ENCODE measurements at regions not wholly inside any gene's neighbourhood (a gene's known extent, or its start where the extent isn't known, plus 50 kb on each side); places are given as distances from the start of the nearest gene placed in this dataset.

GRCh38 chr22:34001701-34002466, 81.6 kb upstream of the LARGE1 start:
- H3K4me3 ChIP-seq (ENCODE audit: insufficient read depth in 1 of 2, low read depth in 1 of 2, low read length in 2 of 2) = no peak overlapping the region
- no peak for DNase-seq
- no peak overlapping the region for H3K9ac ChIP-seq (ENCODE audit: low read length)
- peaks cover 53% of the 10 kb centered on the region for H3K9me3 ChIP-seq (ENCODE audit: control insufficient read depth, low read length)
- no peak overlapping the region for H2BK120ac ChIP-seq (ENCODE audit: low read depth, low read length)
- H3K23ac ChIP-seq (ENCODE audit: low read length in 2 of 2) = no peak overlapping the region
- H4K91ac ChIP-seq (ENCODE audit: low read length) = no peak overlapping the region
- WGBS = 78% methylated on average over 3 of the region's 3 CpGs
- H3K36me3 ChIP-seq (ENCODE audit: control insufficient read depth in 1 of 2, insufficient read depth in 2 of 2, low read depth in 1 of 2, low read length in 2 of 2) = no peaks in the 10 kb centered on the region
- H3K4me1 ChIP-seq (ENCODE audit: control insufficient read depth, insufficient read depth, low read depth, low read length) = no peaks in the 10 kb centered on the region
- no peaks in the 10 kb centered on the region for H3K27me3 ChIP-seq (ENCODE audit: control insufficient read depth in 1 of 2, insufficient read depth in 1 of 2, low read length in 2 of 2)
- no peak overlapping the region for H2AFZ ChIP-seq (ENCODE audit: low read depth, low read length)
- H3K27ac ChIP-seq (ENCODE audit: low read length, poor library complexity, severe bottlenecking) = no peak overlapping the region
- no peak overlapping the region for H2BK12ac ChIP-seq (ENCODE audit: low read length in 2 of 2)
- H3K79me1 ChIP-seq (replicated peaks; ENCODE audit: low read length, poor library complexity, severe bottlenecking) = no peaks in the 10 kb centered on the region
- H3K4ac ChIP-seq (ENCODE audit: low read depth in 1 of 2, low read length in 2 of 2) = no peak overlapping the region
- no peak overlapping the region for H4K8ac ChIP-seq (ENCODE audit: low read length)
- H3K14ac ChIP-seq (ENCODE audit: low read length in 2 of 2) = no peak overlapping the region
- H2BK5ac ChIP-seq (ENCODE audit: low read depth, low read length, poor library complexity, severe bottlenecking) = no peak overlapping the region
- H3K18ac ChIP-seq (ENCODE audit: low read depth in 1 of 2, low read length in 2 of 2) = no peak overlapping the region
- no peak overlapping the region for H2AK5ac ChIP-seq (ENCODE audit: low read length, severe bottlenecking)
- no peak overlapping the region for H3K4me2 ChIP-seq (ENCODE audit: low read length, poor library complexity, severe bottlenecking)
- H2BK15ac ChIP-seq (ENCODE audit: low read depth, poor library complexity, severe bottlenecking) = no peak overlapping the region

DNA sequence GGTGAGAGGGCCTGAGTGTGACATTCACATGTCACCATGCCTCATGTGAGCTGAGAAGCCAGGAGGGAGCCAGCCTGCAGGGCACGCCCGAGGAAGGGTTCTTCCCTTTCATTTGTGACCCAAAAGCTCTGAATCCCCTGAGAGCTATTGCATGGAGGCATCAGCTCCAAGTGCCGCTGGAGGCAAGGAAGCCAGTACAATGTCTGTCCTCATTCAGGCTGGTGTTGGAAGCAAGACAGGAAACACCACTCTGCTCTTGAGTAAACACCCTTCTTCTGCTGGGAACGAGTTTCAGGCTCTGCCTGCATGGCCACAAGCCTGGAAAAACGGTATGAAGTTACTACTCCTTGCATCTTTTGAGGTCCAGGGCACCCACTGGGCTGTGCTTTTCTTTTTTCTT, 83.8 kb upstream of the LARGE1 start:
- H3K27ac ChIP-seq (ENCODE audit: low read length, poor library complexity, severe bottlenecking) = no peak overlapping the region
- no peak overlapping the region for H2BK12ac ChIP-seq (ENCODE audit: low read length in 2 of 2)
- no peaks in the 10 kb centered on the region for H3K36me3 ChIP-seq (ENCODE audit: control insufficient read depth in 1 of 2, insufficient read depth in 2 of 2, low read depth in 1 of 2, low read length in 2 of 2)
- H3K9me3 ChIP-seq (ENCODE audit: control insufficient read depth, low read length) = peaks cover 35% of the 10 kb centered on the region
- H3K4me2 ChIP-seq (ENCODE audit: low read length, poor library complexity, severe bottlenecking) = no peak overlapping the region
- H3K4ac ChIP-seq (ENCODE audit: low read depth in 1 of 2, low read length in 2 of 2) = no peak overlapping the region
- H2BK5ac ChIP-seq (ENCODE audit: low read depth, low read length, poor library complexity, severe bottlenecking) = no peak overlapping the region
- H3K4me1 ChIP-seq (ENCODE audit: control insufficient read depth, insufficient read depth, low read depth, low read length) = no peaks in the 10 kb centered on the region
- no peak overlapping the region for H3K18ac ChIP-seq (ENCODE audit: low read depth in 1 of 2, low read length in 2 of 2)
- no peak overlapping the region for H3K4me3 ChIP-seq (ENCODE audit: insufficient read depth in 1 of 2, low read depth in 1 of 2, low read length in 2 of 2)
- no peak overlapping the region for H2AFZ ChIP-seq (ENCODE audit: low read depth, low read length)
- no peak overlapping the region for H3K9ac ChIP-seq (ENCODE audit: low read length)
- no peaks in the 10 kb centered on the region for H3K27me3 ChIP-seq (ENCODE audit: control insufficient read depth in 1 of 2, insufficient read depth in 1 of 2, low read length in 2 of 2)
- no peak overlapping the region for H3K14ac ChIP-seq (ENCODE audit: low read length in 2 of 2)
- 48% methylated on average over 5 of the region's 5 CpGs for WGBS
- H3K79me1 ChIP-seq (replicated peaks; ENCODE audit: low read length, poor library complexity, severe bottlenecking) = no peaks in the 10 kb centered on the region
- no peak overlapping the region for H4K8ac ChIP-seq (ENCODE audit: low read length)
- no peak overlapping the region for H2BK120ac ChIP-seq (ENCODE audit: low read depth, low read length)
- no peak overlapping the region for H3K23ac ChIP-seq (ENCODE audit: low read length in 2 of 2)
- no peak overlapping the region for H2AK5ac ChIP-seq (ENCODE audit: low read length, severe bottlenecking)
- no peak overlapping the region for H2BK15ac ChIP-seq (ENCODE audit: low read depth, poor library complexity, severe bottlenecking)
- H4K91ac ChIP-seq (ENCODE audit: low read length) = no peak overlapping the region
- no peak for DNase-seq

DNA sequence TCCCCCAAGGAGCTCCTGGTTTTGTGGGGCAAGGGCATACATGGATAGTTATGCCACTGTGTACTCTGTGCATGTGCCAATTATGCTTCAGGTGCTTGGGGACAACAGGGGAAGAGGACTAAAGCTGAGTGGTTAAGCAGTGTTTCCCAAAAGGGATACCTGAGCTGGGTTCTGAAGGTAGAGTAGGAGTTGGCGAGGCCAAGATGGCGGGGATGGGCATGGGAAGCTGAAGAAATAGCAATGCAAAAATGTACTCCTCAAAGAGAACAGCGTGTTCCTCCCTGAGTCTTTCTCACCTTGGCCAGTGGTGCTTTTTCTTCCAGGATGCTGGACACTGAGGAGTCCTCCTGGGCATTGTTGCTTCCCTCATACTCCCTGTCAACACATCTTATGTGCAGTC, 90.0 kb upstream of the LARGE1 start:
- Histone ChIP-seq H3K23ac (ENCODE audit: low read length in 2 of 2) (no peak overlapping the region), H2BK120ac (ENCODE audit: low read depth, low read length) (no peak overlapping the region), H3K4me3 (ENCODE audit: insufficient read depth in 1 of 2, low read depth in 1 of 2, low read length in 2 of 2) (no peak overlapping the region), H4K8ac (ENCODE audit: low read length) (no peak overlapping the region), H2AK5ac (ENCODE audit: low read length, severe bottlenecking) (no peak overlapping the region), H3K79me1 (replicated peaks; ENCODE audit: low read length, poor library complexity, severe bottlenecking) (no peaks in the 10 kb centered on the region), H3K27ac (ENCODE audit: low read length, poor library complexity, severe bottlenecking) (no peak overlapping the region), H2BK15ac (ENCODE audit: low read depth, poor library complexity, severe bottlenecking) (no peak overlapping the region), H3K4me1 (ENCODE audit: control insufficient read depth, insufficient read depth, low read depth, low read length) (no peaks in the 10 kb centered on the region), H2BK12ac (ENCODE audit: low read length in 2 of 2) (no peak overlapping the region), H4K91ac (ENCODE audit: low read length) (no peak overlapping the region), H2AFZ (ENCODE audit: low read depth, low read length) (no peak overlapping the region), H3K9ac (ENCODE audit: low read length) (no peak overlapping the region), H3K4ac (ENCODE audit: low read depth in 1 of 2, low read length in 2 of 2) (no peak overlapping the region), H3K18ac (ENCODE audit: low read depth in 1 of 2, low read length in 2 of 2) (no peak overlapping the region), H2BK5ac (ENCODE audit: low read depth, low read length, poor library complexity, severe bottlenecking) (no peak overlapping the region), H3K27me3 (ENCODE audit: control insufficient read depth in 1 of 2, insufficient read depth in 1 of 2, low read length in 2 of 2) (no peaks in the 10 kb centered on the region), H3K36me3 (ENCODE audit: control insufficient read depth in 1 of 2, insufficient read depth in 2 of 2, low read depth in 1 of 2, low read length in 2 of 2) (no peaks in the 10 kb centered on the region), H3K4me2 (ENCODE audit: low read length, poor library complexity, severe bottlenecking) (no peak overlapping the region), H3K14ac (ENCODE audit: low read length in 2 of 2) (no peak overlapping the region), H3K9me3 (ENCODE audit: control insufficient read depth, low read length) (peaks cover 28% of the 10 kb centered on the region)
- 39% methylated on average over 3 of the region's 3 CpGs for WGBS
- DNase-seq = no peak

GRCh38 chr22:34015642-34016041, 95.4 kb upstream of the LARGE1 start:
- no peak overlapping the region for H4K8ac ChIP-seq (ENCODE audit: low read length)
- peaks cover 41% of the 10 kb centered on the region for H3K9me3 ChIP-seq (ENCODE audit: control insufficient read depth, low read length)
- H3K79me1 ChIP-seq (replicated peaks; ENCODE audit: low read length, poor library complexity, severe bottlenecking) = no peaks in the 10 kb centered on the region
- no peak overlapping the region for H2BK15ac ChIP-seq (ENCODE audit: low read depth, poor library complexity, severe bottlenecking)
- no peak overlapping the region for H2BK5ac ChIP-seq (ENCODE audit: low read depth, low read length, poor library complexity, severe bottlenecking)
- no peaks in the 10 kb centered on the region for H3K36me3 ChIP-seq (ENCODE audit: control insufficient read depth in 1 of 2, insufficient read depth in 2 of 2, low read depth in 1 of 2, low read length in 2 of 2)
- H3K27ac ChIP-seq (ENCODE audit: low read length, poor library complexity, severe bottlenecking) = no peak overlapping the region
- no peak overlapping the region for H2BK120ac ChIP-seq (ENCODE audit: low read depth, low read length)
- no peak overlapping the region for H3K9ac ChIP-seq (ENCODE audit: low read length)
- H3K27me3 ChIP-seq (ENCODE audit: control insufficient read depth in 1 of 2, insufficient read depth in 1 of 2, low read length in 2 of 2) = no peaks in the 10 kb centered on the region
- H3K4me2 ChIP-seq (ENCODE audit: low read length, poor library complexity, severe bottlenecking) = no peak overlapping the region
- no peak overlapping the region for H4K91ac ChIP-seq (ENCODE audit: low read length)
- H2AK5ac ChIP-seq (ENCODE audit: low read length, severe bottlenecking) = no peak overlapping the region
- no peak overlapping the region for H3K23ac ChIP-seq (ENCODE audit: low read length in 2 of 2)
- WGBS = 49% methylated on average over 2 of the region's 3 CpGs
- H3K18ac ChIP-seq (ENCODE audit: low read depth in 1 of 2, low read length in 2 of 2) = no peak overlapping the region
- H2BK12ac ChIP-seq (ENCODE audit: low read length in 2 of 2) = no peak overlapping the region
- no peak overlapping the region for H2AFZ ChIP-seq (ENCODE audit: low read depth, low read length)
- H3K4me1 ChIP-seq (ENCODE audit: control insufficient read depth, insufficient read depth, low read depth, low read length) = no peaks in the 10 kb centered on the region
- no peak overlapping the region for H3K4ac ChIP-seq (ENCODE audit: low read depth in 1 of 2, low read length in 2 of 2)
- DNase-seq = no peak
- H3K14ac ChIP-seq (ENCODE audit: low read length in 2 of 2) = no peak overlapping the region
- H3K4me3 ChIP-seq (ENCODE audit: insufficient read depth in 1 of 2, low read depth in 1 of 2, low read length in 2 of 2) = no peak overlapping the region

All from mesenchymal stem cell (in vitro differentiated cells and primary cell).